Fibroblast of upper back skin (primary cell): ENCODE measurements at regions not wholly inside any gene's neighbourhood (a gene's known extent, or its start where the extent isn't known, plus 50 kb on each side); places are given as distances from the start of the nearest gene placed in this dataset.

Experiments
- DNase-seq: peaks from one replicate; pipeline ENCODE4 v3.0.0-alpha.2; 2013

DNA sequence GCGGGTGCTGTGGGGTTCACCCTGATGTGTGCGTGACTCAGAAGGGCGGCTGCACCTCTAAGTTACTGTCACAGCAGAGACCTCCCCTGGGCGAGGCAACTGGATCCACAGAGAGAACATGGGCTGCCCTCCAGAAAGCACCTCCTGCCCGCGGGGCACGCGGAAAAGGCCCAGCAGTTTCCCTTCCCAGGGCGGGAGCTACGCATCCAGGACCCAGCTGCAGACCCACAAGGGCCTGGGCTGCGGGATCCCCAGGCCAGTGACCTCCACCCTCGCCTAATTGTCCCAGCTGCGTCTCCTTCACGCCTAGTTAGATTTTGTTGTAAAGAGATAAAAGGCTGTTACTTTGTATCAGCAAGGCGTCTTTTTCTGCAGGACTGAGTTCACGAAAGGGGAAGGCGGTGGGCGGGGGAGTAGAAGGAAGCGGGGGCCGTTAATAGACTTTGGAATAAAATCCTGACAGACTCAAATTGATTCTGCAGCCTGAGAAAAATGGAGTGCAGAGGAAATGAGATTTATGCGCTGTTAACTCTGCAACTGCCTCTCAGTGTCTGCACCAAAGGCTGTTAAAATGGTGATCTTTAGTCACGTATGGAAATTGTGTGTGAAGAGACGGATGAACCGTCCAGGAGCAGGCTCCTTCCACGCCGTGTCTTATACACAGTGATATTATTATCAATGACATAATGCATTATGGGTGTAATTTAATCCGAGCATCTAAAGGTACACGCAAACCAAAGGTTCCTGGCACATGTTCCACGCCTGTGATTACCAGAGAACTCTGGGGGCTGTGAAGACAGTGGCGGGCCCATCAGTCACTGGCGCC lies 65.9 kb upstream of the FBRSL1 start:
- no peak for DNase-seq

DNA sequence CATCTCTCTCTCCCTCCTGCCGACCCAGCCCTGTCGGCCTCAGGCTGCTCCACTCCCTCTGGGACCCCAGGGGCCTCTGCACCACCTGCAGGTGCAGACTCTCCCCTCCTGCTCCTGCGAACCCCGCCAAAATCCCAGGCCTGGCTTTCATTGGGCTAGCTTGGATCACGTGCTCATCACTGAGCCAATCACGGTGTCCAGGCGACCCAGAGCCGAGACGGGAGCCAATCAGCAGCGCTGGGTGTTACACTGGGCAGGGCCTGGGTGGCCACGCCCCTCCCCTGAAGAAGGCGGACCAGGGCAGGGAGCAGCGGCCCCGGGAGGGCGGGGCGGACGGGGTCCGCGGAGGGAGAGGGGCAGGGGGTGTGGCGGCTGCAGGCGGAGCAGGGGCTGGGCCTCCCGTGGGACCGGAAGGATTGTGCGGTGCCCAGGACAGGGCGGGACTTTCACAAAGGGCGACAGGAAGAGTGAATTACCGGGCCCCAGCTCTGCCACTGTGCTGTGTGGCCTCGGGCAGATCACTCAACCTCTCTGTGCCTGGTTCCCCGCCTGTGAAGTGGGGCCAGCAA lies 66.6 kb upstream of the FBRSL1 start:
- DNase-seq: no peak

DNA sequence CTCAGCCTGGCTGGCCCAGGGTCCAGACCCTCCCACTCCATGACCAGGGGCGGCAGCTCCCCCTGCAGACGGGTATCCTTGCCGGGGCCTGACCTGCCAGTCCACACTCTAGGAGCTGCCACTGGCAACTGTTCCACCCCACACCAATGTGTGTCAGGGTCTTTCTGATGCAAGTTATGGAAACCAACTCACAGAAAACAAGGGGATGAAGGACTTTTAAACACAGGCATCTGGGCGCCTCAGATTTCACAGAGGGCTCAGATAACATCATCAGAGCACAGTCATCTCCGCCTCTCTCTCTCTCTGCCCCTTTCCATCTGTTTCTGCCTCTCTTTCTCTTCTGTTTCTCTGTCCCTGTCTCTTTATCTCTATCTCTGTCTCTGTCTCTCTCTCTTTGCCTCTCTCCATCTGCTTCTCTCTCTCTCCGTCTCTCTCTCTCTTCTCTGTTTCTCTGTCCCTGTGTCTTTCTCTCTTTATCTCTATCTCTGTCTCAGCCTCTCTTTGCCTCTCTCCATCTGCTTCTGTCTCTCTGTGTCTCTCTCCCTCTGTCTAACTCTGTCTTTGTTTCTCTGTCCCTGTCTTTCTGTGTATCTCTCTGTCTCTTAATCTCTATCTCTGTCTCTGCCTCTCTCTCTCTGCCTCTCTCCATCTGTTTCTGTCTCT lies 67.4 kb upstream of the FBRSL1 start:
- DNase-seq: peak; percentile 71

DNA sequence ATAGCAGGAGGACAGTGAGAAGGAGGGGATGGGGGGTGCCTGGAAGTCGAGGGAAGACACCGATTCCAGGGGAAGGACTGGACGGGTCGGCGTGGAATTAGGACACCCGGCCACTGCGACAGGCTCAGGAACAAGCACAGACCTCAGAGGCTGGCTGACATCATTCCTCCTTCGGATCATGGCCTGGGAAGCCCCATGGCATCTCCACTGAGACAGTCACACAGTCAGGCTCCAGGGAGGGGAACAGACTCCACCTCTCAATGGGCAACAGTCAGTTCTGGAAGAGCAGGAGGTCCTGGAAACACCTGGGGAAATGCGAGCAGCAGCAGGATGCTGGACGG lies 67.9 kb upstream of the FBRSL1 start:
- DNase-seq: no peak

DNA sequence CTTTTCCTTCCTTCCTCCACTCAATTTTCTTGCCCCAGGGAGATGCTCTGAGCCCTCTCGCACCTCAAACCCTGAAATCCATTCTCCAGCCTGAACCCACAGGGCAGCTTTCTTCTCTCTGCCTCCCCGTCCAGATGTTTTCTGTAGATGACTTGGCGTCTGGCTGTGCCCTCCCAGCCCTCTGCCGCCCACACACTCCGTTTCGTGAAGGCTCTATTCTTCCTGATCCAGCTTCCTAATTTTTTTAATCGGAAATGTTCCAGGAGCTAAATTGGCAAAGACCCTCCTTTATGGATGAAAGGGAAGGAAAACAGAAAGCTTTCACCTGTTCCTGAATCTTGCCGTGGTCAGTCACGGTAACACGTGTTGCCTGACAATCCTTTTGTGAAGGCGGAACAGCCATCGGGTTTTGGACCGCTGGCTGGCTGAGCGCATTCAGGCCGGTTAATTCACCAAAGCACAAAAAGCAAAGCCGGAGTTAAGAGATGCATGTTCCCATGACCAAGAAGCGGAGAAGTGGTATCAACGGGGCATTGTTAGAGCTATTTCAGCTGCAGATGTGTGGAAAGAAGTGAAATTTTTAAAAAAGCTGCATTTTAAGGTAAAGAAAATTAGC lies 70.2 kb upstream of the FBRSL1 start:
- no peak for DNase-seq

DNA sequence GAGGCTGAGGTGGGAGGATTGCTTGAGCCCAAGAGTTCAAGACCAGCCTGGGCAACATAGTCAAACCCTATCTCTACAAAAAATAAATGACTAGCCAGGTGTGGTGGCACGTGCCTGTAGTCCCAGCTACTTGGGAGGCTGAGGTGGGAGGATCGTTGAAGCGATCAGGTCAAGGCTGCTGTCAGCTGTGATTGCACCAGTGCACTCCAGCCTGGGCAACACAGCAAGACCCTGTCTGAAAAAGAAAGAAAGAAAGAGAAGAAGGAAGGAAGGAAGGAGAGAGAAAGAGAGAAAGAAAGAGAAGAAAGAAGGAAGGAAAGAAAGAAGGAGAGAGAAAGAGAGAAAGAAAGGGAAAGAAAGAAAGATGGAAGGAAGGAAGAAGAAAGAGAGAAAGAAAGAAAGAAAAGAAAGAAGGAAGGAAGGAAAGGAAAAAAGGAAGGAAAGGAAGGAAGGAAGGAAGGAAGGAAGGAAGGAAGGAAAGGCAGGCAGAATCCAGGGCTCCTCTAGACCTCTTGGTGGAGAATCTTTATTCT lies 71.5 kb upstream of the FBRSL1 start:
- DNase-seq: no peak

DNA sequence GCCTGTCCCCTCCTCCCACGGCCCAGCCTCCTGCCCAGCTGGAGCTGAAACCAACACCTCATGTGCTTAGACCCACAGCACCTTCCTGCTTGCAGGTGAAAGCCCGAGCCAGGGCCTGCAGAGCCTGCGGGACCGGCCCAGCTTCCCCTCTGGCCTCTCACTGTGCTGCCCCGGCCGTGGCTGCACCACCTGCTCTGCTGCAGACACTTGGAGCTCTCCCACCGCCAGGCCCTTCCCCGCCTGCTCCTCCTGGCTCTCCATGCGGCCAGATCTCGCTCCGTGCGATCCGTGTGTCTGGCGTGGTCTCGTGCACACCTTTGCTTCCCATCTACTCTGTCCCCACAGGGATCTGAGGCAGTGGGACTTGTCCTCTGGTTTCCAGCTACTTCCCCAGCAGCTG lies 72.2 kb upstream of the FBRSL1 start:
- no peak for DNase-seq

DNA sequence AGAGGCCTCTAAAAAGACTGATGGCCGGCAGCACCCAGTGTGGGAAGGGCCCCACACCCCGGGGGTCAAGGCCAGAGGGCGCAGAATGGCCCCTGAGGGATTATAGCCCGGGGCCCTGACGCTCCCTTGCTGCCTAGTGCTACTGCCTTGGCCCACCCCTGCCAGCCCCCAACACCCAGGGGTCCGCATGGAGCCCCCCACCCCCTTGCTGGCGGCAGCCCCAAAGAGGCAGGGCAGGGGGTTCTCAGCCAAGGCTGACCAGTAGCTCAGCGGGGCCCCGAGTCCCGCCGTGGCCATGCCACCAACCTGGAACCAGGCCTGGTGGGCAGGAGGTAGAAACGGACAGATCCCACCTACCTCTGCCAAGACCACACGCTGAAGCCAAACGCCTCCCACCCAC lies 73.1 kb upstream of the FBRSL1 start:
- no peak for DNase-seq

DNA sequence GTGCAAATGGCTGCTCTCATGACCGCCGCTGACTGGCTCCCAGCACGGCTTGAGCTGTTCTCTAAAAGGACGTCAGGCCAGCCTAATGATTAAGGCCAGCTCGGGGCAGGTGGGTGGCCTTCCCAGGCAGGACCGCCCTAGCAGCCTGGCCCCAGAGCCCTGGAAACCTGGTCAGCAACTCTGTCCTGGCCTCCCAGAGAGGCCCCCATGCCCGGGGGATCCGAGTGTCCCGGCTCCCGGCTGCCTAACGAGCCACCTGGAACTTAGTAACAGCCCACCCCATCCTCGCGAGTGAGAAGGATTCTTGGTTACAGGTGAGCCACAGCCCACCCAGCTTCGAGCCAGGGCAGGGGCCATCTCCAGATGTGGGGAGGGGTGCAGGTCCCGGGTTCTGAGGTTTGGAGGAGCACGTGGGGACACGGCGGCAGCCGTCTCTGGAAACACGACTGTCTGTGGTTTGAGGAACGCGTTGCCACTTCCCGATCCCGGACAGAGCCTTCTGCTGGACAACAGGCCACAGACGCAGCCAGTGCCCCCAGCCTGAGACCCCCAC lies 73.8 kb upstream of the FBRSL1 start:
- no peak for DNase-seq

DNA sequence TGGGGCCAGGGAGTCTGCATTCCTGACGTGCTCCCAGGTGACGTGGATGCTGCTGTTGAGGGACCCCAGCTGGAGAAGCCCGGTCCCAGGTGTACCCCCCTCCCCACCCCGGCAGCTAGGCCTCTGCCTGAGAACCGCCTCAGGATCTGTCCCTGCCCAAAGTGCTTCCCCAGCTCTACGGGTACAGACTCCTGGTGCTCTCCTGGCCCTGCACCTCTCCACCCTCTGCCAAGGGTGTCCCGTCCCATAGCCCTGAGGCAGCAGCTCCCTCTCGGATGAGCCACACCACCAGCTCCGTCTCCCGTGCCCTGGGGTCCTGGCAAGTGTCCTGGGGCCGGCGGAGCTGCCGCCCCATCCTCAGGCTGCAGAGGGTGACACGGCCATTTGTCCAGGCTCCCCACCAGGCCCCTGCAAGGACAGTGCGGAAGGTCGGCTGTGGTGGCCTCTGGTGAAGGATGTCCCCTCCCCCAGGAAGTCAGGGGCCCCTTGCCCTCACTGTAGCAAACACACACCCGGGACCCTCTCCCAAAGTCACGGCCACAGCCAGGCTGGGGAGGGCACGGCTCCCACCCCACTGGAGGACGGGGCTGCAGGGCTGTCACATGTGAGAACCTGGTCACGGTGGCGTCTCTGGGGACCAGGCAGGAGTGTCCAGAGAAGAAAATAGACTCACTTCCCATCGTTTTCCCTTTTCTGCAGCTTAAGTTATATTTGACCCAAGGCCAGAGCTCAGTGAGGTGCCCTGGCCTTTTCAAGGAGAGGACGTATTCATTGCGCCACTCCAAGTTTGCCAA lies 74.4 kb upstream of the FBRSL1 start:
- no peak for DNase-seq

DNA sequence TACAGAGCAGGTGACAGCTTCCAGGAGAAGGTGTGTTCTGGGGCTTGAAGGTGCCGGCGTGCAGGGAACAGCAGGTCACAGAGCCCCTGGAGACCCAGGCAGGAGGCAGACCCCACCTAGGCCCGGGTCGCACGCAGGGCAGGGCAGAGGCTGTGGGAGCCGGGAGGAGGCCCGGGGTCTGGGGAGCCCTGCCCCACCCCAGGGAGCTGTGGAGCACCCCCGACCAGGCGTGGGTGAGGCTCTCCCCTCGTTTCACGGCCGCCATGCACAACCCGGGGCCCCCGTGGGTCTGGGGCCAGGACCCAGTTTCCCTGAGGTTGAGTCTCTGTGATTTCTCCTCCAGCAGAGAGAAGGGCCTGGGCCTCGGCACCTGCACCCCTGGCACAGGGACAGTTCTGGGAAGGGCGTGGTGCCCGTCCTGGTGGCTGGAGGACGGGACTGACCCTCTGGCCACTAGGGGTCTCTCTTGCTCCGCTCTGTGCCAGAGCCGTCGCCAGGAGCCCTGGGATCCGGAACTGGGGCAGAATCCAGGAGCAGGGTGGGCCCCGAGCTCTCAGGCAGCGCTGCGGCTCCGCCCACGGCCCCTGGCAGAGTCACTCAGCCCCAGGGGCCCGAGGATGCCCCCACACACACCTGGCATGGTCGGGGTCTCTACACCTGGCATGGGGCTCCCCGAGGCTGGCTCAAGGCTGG lies 75.2 kb upstream of the FBRSL1 start:
- DNase-seq: peak; percentile 73

DNA sequence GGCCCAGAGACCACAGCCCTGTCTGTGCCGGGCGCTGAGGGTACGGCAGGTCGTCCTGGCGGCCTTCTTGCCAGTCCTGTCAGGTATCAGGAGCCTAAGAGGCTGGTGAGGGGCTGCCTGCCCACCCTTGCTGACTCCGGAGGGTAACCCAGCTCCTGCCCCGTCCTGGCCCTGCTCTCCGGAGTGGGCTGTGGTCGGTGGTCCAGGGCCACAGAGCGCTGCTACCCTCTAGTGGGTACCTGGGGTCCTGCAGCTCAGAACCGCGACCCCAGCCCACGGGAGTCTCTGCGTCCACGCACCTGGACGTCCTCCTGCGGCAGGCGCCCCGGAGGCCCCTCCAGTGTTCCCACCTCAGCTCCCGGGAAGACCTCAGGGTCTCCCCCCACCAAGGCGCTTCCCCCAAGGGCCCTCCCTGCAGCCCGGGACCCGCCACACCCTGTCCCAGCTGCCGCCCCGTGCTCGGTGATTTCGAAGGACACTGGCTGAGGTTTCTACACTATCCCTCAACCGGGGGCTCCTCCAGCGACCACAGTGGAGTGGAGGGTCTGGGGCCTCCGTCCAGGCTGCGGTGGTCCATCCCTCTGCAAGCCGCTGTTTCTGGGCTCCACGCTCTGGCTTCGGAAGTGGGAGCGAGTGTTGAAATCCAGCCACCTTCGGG lies 75.9 kb upstream of the FBRSL1 start:
- no peak for DNase-seq

DNA sequence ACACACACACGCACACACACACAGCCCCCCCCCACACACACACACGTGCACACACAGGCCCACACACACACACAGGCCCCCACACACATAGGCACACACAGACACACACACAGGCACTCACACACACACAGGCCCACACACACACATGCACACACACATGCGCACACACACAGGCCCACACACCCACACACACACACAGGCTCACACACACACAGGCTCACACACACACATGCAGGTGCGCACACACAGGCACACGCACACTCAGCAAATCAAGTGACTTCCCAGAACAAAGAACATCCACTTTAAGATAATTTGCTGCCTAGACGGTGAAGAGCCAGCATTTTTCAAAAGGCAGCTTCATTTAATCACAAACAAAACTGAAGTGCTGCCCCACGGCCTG lies 78.5 kb upstream of the FBRSL1 start:
- DNase-seq: no peak

DNA sequence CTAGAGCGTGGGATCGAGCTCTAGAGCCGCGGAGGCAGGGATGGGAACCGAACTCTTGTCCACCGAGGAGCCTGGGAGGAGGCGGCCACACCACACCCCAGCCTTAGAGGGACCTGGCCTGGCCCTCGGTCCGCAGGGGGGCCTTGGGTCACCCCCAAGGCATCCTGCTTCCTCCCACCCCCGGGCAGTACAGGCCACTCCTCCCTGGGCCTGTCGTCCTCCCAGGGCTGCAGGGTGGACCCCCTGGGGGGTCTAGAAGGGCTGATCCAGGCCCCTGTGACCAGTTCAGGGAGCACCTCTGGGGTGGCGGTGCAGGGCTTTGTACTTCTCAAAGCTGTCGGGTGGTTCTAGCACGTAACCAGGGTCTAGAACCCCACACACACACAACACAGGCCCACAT lies 79.1 kb upstream of the FBRSL1 start:
- DNase-seq: no peak

DNA sequence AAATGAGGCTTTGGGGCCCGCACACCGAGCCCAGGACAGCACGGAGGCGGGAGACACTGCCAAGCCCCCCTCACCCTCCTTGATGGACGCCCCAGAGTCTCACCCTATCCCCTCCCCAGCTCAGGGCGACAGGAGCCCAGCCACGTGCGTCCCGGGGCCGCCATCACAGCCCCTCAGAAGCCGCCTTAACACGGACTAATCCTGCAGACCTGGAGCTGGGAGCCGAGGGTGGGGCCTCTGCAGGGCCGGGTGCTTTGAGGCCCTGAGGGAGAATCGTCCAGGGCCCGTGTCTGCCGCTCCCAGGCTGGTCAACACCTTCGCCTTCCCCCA lies 79.7 kb upstream of the FBRSL1 start:
- DNase-seq: no peak

DNA sequence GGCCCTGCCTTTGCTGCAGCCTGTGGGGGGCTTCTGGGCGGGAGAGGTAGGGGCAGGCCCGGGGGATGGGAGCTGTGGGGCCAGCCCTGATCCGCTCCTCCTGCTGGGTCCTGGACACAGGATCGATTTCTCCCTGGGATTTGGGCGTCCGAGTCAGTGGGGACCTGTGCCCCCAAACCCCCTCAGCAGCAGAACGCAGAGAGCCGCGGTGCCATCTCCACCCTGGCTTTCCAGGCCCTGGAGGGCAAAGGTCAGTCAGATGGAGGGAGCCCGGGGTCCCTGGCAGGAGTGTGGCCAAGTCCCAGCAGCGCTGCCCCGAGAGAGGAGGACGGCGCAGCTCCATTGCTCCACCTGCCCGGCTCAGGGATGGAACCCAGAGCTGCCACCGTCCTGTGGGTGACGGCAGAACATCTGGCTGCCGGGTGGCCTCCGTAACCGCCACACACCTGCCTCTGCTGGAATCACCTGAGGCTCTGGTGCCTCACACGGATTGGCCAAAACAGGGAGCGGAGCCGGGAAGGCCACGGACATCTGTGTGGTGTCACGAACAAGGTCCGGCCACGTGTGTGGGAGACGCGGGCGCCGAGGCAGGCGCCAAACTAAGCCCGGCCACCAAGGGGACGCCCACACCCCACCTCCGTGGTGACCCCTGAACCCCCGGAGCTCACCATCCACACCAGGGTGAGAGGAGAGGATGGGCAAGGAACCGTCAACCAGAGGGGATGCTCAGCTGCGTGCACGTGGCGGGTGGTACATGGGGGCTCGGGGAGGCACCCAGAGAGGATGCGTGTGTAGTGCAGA lies 80.3 kb upstream of the FBRSL1 start:
- DNase-seq: no peak

DNA sequence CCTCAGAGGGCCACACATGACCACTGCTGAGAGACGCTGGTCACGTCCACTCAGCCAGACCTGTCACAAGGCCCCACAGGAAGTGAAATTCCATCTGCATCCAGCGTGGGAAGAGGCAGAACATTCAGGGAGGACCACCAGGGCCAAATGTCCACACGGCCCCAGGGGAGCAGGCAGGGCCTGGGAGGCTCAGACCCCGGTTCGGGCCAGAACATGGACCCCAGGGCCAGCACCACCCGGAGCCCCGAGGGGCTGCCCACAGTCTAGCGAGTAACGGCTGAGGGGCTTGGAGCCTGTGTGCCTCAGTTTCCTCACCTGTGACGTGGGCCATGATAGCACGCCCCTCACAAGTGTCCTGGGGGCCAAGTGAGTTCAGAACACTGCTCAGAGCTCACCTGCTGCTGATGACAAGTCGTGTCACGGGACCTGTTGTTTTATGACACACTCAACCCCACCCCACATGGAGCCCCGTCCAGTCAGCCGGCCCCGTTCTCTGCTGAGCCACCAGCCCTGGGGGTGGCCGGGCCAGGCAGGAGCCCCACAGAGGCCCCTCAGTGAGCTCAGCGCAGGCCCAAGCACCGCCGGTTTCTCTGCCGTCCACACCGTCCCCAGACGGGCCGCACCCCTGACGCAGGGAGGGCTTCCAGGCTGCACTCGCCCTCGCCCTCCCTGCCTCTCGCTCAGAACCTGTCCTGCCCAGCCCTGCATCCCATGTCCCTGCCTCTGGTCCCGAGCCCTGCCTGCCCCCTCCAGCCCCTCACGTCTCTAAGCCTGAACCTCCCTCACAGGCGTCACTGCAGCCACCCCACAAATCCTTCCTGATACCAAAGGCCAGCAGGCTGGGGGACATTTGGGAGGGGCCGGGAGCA lies 79.5 kb upstream of the GALNT9 start:
- DNase-seq: no peak

DNA sequence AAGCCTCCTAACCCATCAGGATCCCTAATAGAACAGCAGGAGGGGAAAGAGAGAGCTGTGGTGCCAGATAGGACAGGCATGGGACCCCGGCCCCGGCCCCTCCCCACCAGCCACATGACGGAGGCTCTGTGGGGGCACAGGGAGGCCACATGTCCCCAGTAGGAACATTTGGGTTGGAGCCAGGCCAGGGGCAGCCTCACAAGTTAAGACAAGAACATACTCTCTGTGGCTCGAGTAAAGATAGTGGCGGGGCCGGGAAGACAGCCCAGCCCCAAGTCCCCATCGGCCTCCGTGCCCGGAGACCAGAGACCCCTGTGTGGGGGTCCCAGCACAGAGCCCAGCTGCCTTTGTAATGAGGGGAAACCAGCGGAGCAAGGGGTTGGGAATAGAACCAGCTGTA lies 78.6 kb upstream of the GALNT9 start:
- DNase-seq: no peak

DNA sequence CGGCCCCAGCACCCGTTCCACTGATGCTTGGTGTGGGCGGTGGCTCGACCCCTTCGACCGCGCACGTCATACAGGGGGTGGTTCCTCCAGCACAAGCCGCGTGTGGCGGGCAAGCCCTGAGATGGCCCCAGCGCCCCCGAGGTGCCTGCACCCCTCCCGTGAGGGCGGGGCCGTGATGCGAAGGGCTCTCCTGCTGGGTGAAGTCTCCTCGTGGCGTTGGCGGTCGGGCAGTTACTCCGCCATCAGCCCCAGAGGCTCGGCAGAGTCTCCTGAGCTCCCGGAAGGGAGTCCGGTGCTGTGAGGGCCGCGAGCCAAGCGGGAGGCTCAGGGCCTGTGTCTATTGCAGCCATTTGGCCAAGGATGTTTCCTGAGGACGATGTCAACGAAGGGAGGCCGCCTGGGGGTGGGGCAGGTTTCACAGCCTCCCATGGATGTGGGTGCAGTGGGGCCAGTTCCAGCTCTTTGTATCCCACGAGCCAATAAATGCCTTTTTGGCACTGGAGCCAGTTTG lies 78.1 kb upstream of the GALNT9 start:
- DNase-seq: no peak
